ENCODE measurements at regions not wholly inside any gene's neighbourhood (a gene's known extent, or its start where the extent isn't known, plus 50 kb on each side); places are given as distances from the start of the nearest gene placed in this dataset.

- TF ChIP-seq, protein P1, sequence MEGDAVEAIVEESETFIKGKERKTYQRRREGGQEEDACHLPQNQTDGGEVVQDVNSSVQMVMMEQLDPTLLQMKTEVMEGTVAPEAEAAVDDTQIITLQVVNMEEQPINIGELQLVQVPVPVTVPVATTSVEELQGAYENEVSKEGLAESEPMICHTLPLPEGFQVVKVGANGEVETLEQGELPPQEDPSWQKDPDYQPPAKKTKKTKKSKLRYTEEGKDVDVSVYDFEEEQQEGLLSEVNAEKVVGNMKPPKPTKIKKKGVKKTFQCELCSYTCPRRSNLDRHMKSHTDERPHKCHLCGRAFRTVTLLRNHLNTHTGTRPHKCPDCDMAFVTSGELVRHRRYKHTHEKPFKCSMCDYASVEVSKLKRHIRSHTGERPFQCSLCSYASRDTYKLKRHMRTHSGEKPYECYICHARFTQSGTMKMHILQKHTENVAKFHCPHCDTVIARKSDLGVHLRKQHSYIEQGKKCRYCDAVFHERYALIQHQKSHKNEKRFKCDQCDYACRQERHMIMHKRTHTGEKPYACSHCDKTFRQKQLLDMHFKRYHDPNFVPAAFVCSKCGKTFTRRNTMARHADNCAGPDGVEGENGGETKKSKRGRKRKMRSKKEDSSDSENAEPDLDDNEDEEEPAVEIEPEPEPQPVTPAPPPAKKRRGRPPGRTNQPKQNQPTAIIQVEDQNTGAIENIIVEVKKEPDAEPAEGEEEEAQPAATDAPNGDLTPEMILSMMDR (conservative IDR thresholded peaks at IDR 0.05; ENCODE audit: low read length) = no peak
- TF ChIP-seq EZH2phosphoT487 (IDR thresholded peaks at IDR 0.05; ENCODE audit: borderline replicate concordance, low read depth, low read length) = no peak
Measured at GRCh38 chr2:238789317-238789806, 58.5 kb upstream of the TWIST2 start.

Data from OCI-LY7 (cell line).